CD4-positive, alpha-beta memory T cell (primary cell): ENCODE measurements at regions not wholly inside any gene's neighbourhood (a gene's known extent, or its start where the extent isn't known, plus 50 kb on each side); places are given as distances from the start of the nearest gene placed in this dataset.
"Not testable (repeated sequence)": the region's sequence is repeated elsewhere in the genome, so short reads cannot be mapped to it uniquely, and the experiment has no call there.

Experiments used
- CTCF ChIA-PET: fragments of 350-600 bp; sonication (Branson Sonifier 250); formaldehyde crosslinking; loops from one replicate; lab custom pipeline; 2021; ENCODE audit warnings: inconsistent platforms; ENCODE audit not compliant: partially characterized antibody; lab: Charles Lee
- POLR2A ChIA-PET: fragments of 350-600 bp; sonication (Branson Sonifier 250); formaldehyde crosslinking; loops from one replicate; lab custom pipeline; 2021; ENCODE audit not compliant: partially characterized antibody; lab: Charles Lee
- DNase-seq, 5 donors: peaks; one replicate each; pipeline versions ENCODE4 v3.0.0 to v3.0.0-alpha.2; 2020 to 2022; ENCODE audit warnings: mixed read lengths in 1 of 5
- H3K27ac ChIP-seq: one replicate; pipeline ENCODE4 v1.7.0; 2013; ENCODE audit warnings: low read depth, low read length
- H3K27me3 ChIP-seq: 2 replicates; pipeline ENCODE4 v1.7.0; 2013; ENCODE audit warnings: mild to moderate bottlenecking, low read length, moderate library complexity; ENCODE audit not compliant: insufficient read depth
- H3K36me3 ChIP-seq: 2 replicates; pipeline ENCODE4 v1.7.0; 2013; ENCODE audit warnings: mild to moderate bottlenecking, low read length, moderate library complexity; ENCODE audit not compliant: insufficient read depth
- H3K4me1 ChIP-seq: 2 replicates; pipeline ENCODE4 v1.7.0; 2013; ENCODE audit warnings: mild to moderate bottlenecking, low read length, moderate library complexity; ENCODE audit not compliant: insufficient read depth
- H3K4me3 ChIP-seq, 2 donors: one replicate each; pipeline ENCODE4 v1.7.0; 2013; ENCODE audit warnings: low read length in 2 of 2, mild to moderate bottlenecking in 1 of 2
- H3K9me3 ChIP-seq, 2 donors: one replicate each; pipeline ENCODE4 v1.7.0; 2013; ENCODE audit warnings: low read length in 2 of 2, control low read depth in 1 of 2; ENCODE audit not compliant: control insufficient read depth in 1 of 2
- H3K27ac Mint-ChIP-seq, 7 donors: one replicate each; pipeline ENCODE4 v1.8.0; 2020 to 2021; ENCODE audit warnings: mixed read lengths in 7 of 7, mild to moderate bottlenecking in 6 of 7, inconsistent platforms in 3 of 7, moderate library complexity in 3 of 7
- H3K27me3 Mint-ChIP-seq, 2 donors: one replicate each; pipeline ENCODE4 v1.8.0; 2020 to 2021; ENCODE audit warnings: mixed read lengths in 2 of 2
- H3K36me3 Mint-ChIP-seq, 2 donors: one replicate each; pipeline ENCODE4 v1.8.0; 2020 to 2021; ENCODE audit warnings: mixed read lengths in 2 of 2, inconsistent platforms in 1 of 2, mild to moderate bottlenecking in 1 of 2
- H3K4me1 Mint-ChIP-seq, 4 donors: one replicate each; pipeline ENCODE4 v1.8.0; 2020 to 2021; ENCODE audit warnings: mixed read lengths in 4 of 4, mild to moderate bottlenecking in 1 of 4
- H3K4me3 Mint-ChIP-seq, 8 donors: one replicate each; pipeline ENCODE4 v1.8.0; 2020 to 2021; ENCODE audit warnings: mixed read lengths in 8 of 8, mild to moderate bottlenecking in 7 of 8, moderate library complexity in 6 of 8, inconsistent platforms in 3 of 8
- H3K9me3 Mint-ChIP-seq, 8 donors: one replicate each; pipeline ENCODE4 v1.8.0; 2020 to 2021; ENCODE audit warnings: mixed read lengths in 8 of 8, mild to moderate bottlenecking in 5 of 8, inconsistent platforms in 3 of 8, moderate library complexity in 1 of 8
- intact Hi-C: fragments of 100-400 bp; cut with micrococcal nuclease; formaldehyde crosslinking; loops from one replicate; pipeline ENCODE4 v1.15.1; 2023

GRCh38 chr5:50564558-50564957 is 101.9 kb upstream of the PARP8 start:
- POLR2A ChIA-PET, result interaction anchor here (1.5 kb wide), 1 partner anchor 103 kb away, joined by 3 read pairs; no protein-coding TSS in a partner anchor
- H3K4me3 ChIP-seq, result no peak overlapping the region
- no peaks in the 10 kb centered on the region for H3K36me3 ChIP-seq
- peak overlapping the region; percentile 32 for H3K27ac ChIP-seq
- no peak for DNase-seq
- no peaks in the 10 kb centered on the region for H3K9me3 ChIP-seq
- CTCF ChIA-PET, result no interaction called here
- H3K4me1 ChIP-seq, result peaks cover 32% of the 10 kb centered on the region
- Mint-ChIP-seq H3K9me3 (peaks cover 0 to 12% (median 6%) of the 10 kb centered on the region in 8 donors), H3K27ac (peak overlapping the region; percentile 36 to 91 (median 75)), H3K4me1 (peaks cover 19 to 51% (median 38%) of the 10 kb centered on the region in 4 donors), H3K4me3 (peak overlapping the region in 4 of 8 donors; percentile 5 to 80 (median 58)), H3K27me3 (no peaks in the 10 kb centered on the region), H3K36me3 (peaks cover 5 to 11% of the 10 kb centered on the region in 2 donors)
- intact Hi-C loops, result loop anchor here (5.0 kb wide), 2 partner anchors 103 to 188 kb away; partner anchors contain the start of gene PARP8
- H3K27me3 ChIP-seq, result no peaks in the 10 kb centered on the region

GRCh38 chr5:50574121-50574520 is 92.3 kb upstream of the PARP8 start:
- POLR2A ChIA-PET, result interaction anchor here (0.8 to 3.5 kb wide), 2 partner anchors 94 to 133 kb away, joined by 3 to 16 read pairs; partner anchors contain the start of genes EMB and PARP8
- H3K36me3 Mint-ChIP-seq, result no peaks in the 10 kb centered on the region
- no peaks in the 10 kb centered on the region for H3K27me3 Mint-ChIP-seq
- no peak for DNase-seq
- no peaks in the 10 kb centered on the region for H3K36me3 ChIP-seq
- H3K27ac Mint-ChIP-seq, result peak overlapping the region in 3 of 7 donors; percentile 53 to 72 (median 55)
- no peaks in the 10 kb centered on the region for H3K9me3 ChIP-seq
- H3K4me3 Mint-ChIP-seq, result peak overlapping the region in 7 of 8 donors; percentile 6 to 82 (median 55)
- no peaks in the 10 kb centered on the region for H3K27me3 ChIP-seq
- intact Hi-C loops, result no loop called here
- H3K4me1 ChIP-seq, result peaks cover 22% of the 10 kb centered on the region
- no peak overlapping the region for H3K27ac ChIP-seq
- peaks cover 17 to 37% (median 29%) of the 10 kb centered on the region in 4 donors for H3K4me1 Mint-ChIP-seq
- peaks cover 0 to 4% (median 2%) of the 10 kb centered on the region in 8 donors for H3K9me3 Mint-ChIP-seq
- no peak overlapping the region for H3K4me3 ChIP-seq
- CTCF ChIA-PET, result interaction anchor here (1.0 kb wide), 1 partner anchor 133 kb away, joined by 3 read pairs; the partner anchor contains the start of gene EMB

GRCh38 chr5:50575740-50576139 is 90.7 kb upstream of the PARP8 start:
- ChIA-PET POLR2A (interaction anchor here (1.0 to 3.5 kb wide), 2 partner anchors 16 to 92 kb away, joined by 4 to 16 read pairs; partner anchors contain the start of gene PARP8), CTCF (no interaction called here)
- H3K27me3 Mint-ChIP-seq, result no peaks in the 10 kb centered on the region
- Histone ChIP-seq H3K27me3 (no peaks in the 10 kb centered on the region), H3K4me1 (peaks cover 22% of the 10 kb centered on the region), H3K27ac (no peak overlapping the region), H3K36me3 (no peaks in the 10 kb centered on the region), H3K4me3 (no peak overlapping the region), H3K9me3 (no peaks in the 10 kb centered on the region)
- H3K4me1 Mint-ChIP-seq, result peaks cover 15 to 41% (median 30%) of the 10 kb centered on the region in 4 donors
- H3K4me3 Mint-ChIP-seq, result peak overlapping the region in 7 of 8 donors; percentile 7 to 82 (median 57)
- no peaks in the 10 kb centered on the region for H3K36me3 Mint-ChIP-seq
- peaks cover 0 to 8% (median 2%) of the 10 kb centered on the region in 8 donors for H3K9me3 Mint-ChIP-seq
- no peak for DNase-seq
- intact Hi-C loops, result no loop called here
- H3K27ac Mint-ChIP-seq, result peak overlapping the region in 4 of 7 donors; percentile 8 to 89 (median 62)

- intact Hi-C loops, result no loop called here
- H3K27ac ChIP-seq, result no peak overlapping the region
- Mint-ChIP-seq H3K36me3 (no peaks in the 10 kb centered on the region), H3K27me3 (no peaks in the 10 kb centered on the region), H3K4me1 (peaks cover 15 to 41% (median 30%) of the 10 kb centered on the region in 4 donors), H3K4me3 (peak overlapping the region in 7 of 8 donors; percentile 10 to 82 (median 57)), H3K27ac (peak overlapping the region in 4 of 7 donors; percentile 8 to 89 (median 42)), H3K9me3 (peaks cover 0 to 8% (median 2%) of the 10 kb centered on the region in 8 donors)
- ChIA-PET CTCF (no interaction called here), POLR2A (interaction anchor here (0.7 to 3.5 kb wide), 4 partner anchors 10 to 135 kb away, joined by 4 to 16 read pairs (median 4); partner anchors contain the start of genes EMB and PARP8)
- no peaks in the 10 kb centered on the region for H3K9me3 ChIP-seq
- no peaks in the 10 kb centered on the region for H3K27me3 ChIP-seq
- peaks cover 22% of the 10 kb centered on the region for H3K4me1 ChIP-seq
- H3K4me3 ChIP-seq, result no peak overlapping the region
- DNase-seq, result no peak
- no peaks in the 10 kb centered on the region for H3K36me3 ChIP-seq
Observed at GRCh38 chr5:50576265-50576664, 90.2 kb upstream of the PARP8 start.

GRCh38 chr5:50576686-50577256 is 89.7 kb upstream of the PARP8 start:
- Mint-ChIP-seq H3K9me3 (peaks cover 0 to 8% (median 1%) of the 10 kb centered on the region in 8 donors), H3K4me1 (peaks cover 19 to 42% (median 32%) of the 10 kb centered on the region in 4 donors), H3K36me3 (no peaks in the 10 kb centered on the region), H3K4me3 (peak overlapping the region in 5 of 8 donors; percentile 10 to 82 (median 32)), H3K27ac (peak overlapping the region in 3 of 7 donors; percentile 20 to 89 (median 53)), H3K27me3 (no peaks in the 10 kb centered on the region)
- peaks cover 22% of the 10 kb centered on the region for H3K4me1 ChIP-seq
- DNase-seq, result no peak
- H3K36me3 ChIP-seq, result no peaks in the 10 kb centered on the region
- no peak overlapping the region for H3K4me3 ChIP-seq
- no peaks in the 10 kb centered on the region for H3K27me3 ChIP-seq
- POLR2A ChIA-PET, result interaction anchor here (0.7 to 3.5 kb wide), 5 partner anchors 9 to 136 kb away, joined by 4 to 16 read pairs (median 5); partner anchors contain the start of genes EMB and PARP8
- CTCF ChIA-PET, result interaction anchor here (1.0 kb wide), 1 partner anchor 136 kb away, joined by 3 read pairs; the partner anchor contains the start of gene EMB
- H3K27ac ChIP-seq, result no peak overlapping the region
- no peaks in the 10 kb centered on the region for H3K9me3 ChIP-seq
- intact Hi-C loops, result no loop called here

- no peak for DNase-seq
- ChIA-PET CTCF (interaction anchor here (0.8 kb wide), 1 partner anchor 28 kb away, joined by 3 read pairs; no protein-coding TSS in a partner anchor), POLR2A (no interaction called here)
- intact Hi-C loops, result no loop called here
- H3K27me3 ChIP-seq, result no peaks in the 10 kb centered on the region
- Mint-ChIP-seq H3K9me3 (peaks cover 0 to 8% (median under 1%) of the 10 kb centered on the region in 8 donors), H3K4me1 (peaks cover 23 to 44% (median 34%) of the 10 kb centered on the region in 4 donors), H3K4me3 (no peak overlapping the region), H3K36me3 (peaks cover 0 to 2% of the 10 kb centered on the region in 2 donors), H3K27ac (peak overlapping the region in 1 of 7 donors; percentile 17), H3K27me3 (no peaks in the 10 kb centered on the region)
- H3K27ac ChIP-seq, result no peak overlapping the region
- no peaks in the 10 kb centered on the region for H3K9me3 ChIP-seq
- H3K36me3 ChIP-seq, result no peaks in the 10 kb centered on the region
- peaks cover 22% of the 10 kb centered on the region for H3K4me1 ChIP-seq
- H3K4me3 ChIP-seq, result no peak overlapping the region
Observed at GRCh38 chr5:50580506-50580905, 85.9 kb upstream of the PARP8 start.

- not testable (repeated sequence) for H3K4me3 ChIP-seq, H3K27me3 Mint-ChIP-seq
- peaks cover 11 to 34% (median 22%) of the 10 kb centered on the region in 4 donors for H3K4me1 Mint-ChIP-seq
Observed at GRCh38 chr5:50581845-50582244, 84.6 kb upstream of the PARP8 start.

More at GRCh38 chr5:50581845-50582244, 84.6 kb upstream of the PARP8 start:
- POLR2A ChIA-PET, CTCF ChIA-PET, H3K27ac ChIP-seq, H3K36me3 ChIP-seq, H3K27me3 ChIP-seq, H3K4me1 ChIP-seq, H3K36me3 Mint-ChIP-seq, H3K9me3 ChIP-seq, H3K9me3 Mint-ChIP-seq, intact Hi-C loops: not testable (repeated sequence)
- peak overlapping the region in 2 of 7 donors; percentile 20 to 39 for H3K27ac Mint-ChIP-seq
- peak overlapping the region in 3 of 8 donors; percentile 2 to 36 (median 31) for H3K4me3 Mint-ChIP-seq
- DNase-seq, result peak in 1 of 5 donors; percentile 17
